Panc1 (cell line): ENCODE measurements at regions not wholly inside any gene's neighbourhood (a gene's known extent, or its start where the extent isn't known, plus 50 kb on each side); places are given as distances from the start of the nearest gene placed in this dataset.

Source experiments
- ATAC-seq: fragments of 200-7000 bp; cut with Tn5 transposase; 2 replicates; pipeline ENCODE4 v1.9.1; 2020; ENCODE audit warnings: mild to moderate bottlenecking, moderate library complexity
- BruUV-seq: library from RNA; stranded (reverse); fragments of 400-500 nt; replicated peaks from 2 replicates; lab custom pipeline; 2021; lab: Mats Ljungman, UMichigan
- CTCF ChIA-PET: fragments of 300-600 bp; sonication (Branson Sonifier 250); formaldehyde crosslinking; loops from one replicate; lab custom pipeline; 2022; ENCODE audit warnings: antibody characterized with exemption; lab: Charles Lee
- POLR2A ChIA-PET: fragments of 300-600 bp; sonication (Branson Sonifier 250); formaldehyde crosslinking; loops from one replicate; lab custom pipeline; 2022; ENCODE audit warnings: antibody characterized with exemption; lab: Charles Lee
- DNase-seq: peaks from one replicate; pipeline ENCODE4 v3.0.0-alpha.2; 2010; ENCODE audit warnings: low read depth, low spot score
- H3K27ac ChIP-seq: 2 replicates; pipeline ENCODE4 v1.5.1; 2011; ENCODE audit warnings: mild to moderate bottlenecking, low read length, inconsistent platforms
- H3K27me3 ChIP-seq: fragments of 200-500 bp; sonication (Bioruptor generic); 2 replicates; pipeline ENCODE4 v1.6.0; 2014; ENCODE audit warnings: low read length, inconsistent platforms; ENCODE audit not compliant: control insufficient read depth, insufficient read depth
- H3K36me3 ChIP-seq: fragments of 200-500 bp; sonication (Bioruptor generic); 2 replicates; pipeline ENCODE4 v1.5.1; 2014; ENCODE audit warnings: inconsistent platforms, mild to moderate bottlenecking, low read length, moderate library complexity; ENCODE audit not compliant: control insufficient read depth, insufficient read depth
- H3K4me1 ChIP-seq: 2 replicates; pipeline ENCODE4 v1.5.1; 2011; ENCODE audit warnings: inconsistent platforms, mild to moderate bottlenecking, low read length, moderate library complexity; ENCODE audit not compliant: control insufficient read depth, insufficient read depth
- H3K4me3 ChIP-seq, 2 experiments: 2 replicates each; pipeline ENCODE4 v1.5.1; 2011 to 2012; ENCODE audit warnings: low read depth in 2 of 2, low read length in 2 of 2, mild to moderate bottlenecking in 2 of 2, inconsistent platforms in 1 of 2, moderate library complexity in 1 of 2
- H3K9me3 ChIP-seq: fragments of 200-500 bp; sonication (Bioruptor generic); 2 replicates; pipeline ENCODE4 v1.5.1; 2014; ENCODE audit warnings: low read depth, mild to moderate bottlenecking, inconsistent platforms, low read length, moderate library complexity; ENCODE audit not compliant: control insufficient read depth, insufficient read depth
- POLR2AphosphoS5 ChIP-seq: IDR thresholded peaks from 2 replicates; pipeline ENCODE4 v1.6.1; 2012; ENCODE audit warnings: mild to moderate bottlenecking, low read depth, low read length, moderate library complexity
- SIN3A ChIP-seq: IDR thresholded peaks from 2 replicates; pipeline ENCODE4 v1.6.1; 2012; ENCODE audit warnings: low read depth, mild to moderate bottlenecking, low read length, moderate library complexity, borderline replicate concordance; ENCODE audit not compliant: insufficient read depth
- TCF7L2 ChIP-seq: IDR thresholded peaks from 2 replicates; pipeline ENCODE4 v1.6.1; 2011; ENCODE audit warnings: mild to moderate bottlenecking, low read depth, low read length, inconsistent platforms
- in situ Hi-C: cut with HindIII; loops from 2 replicates; pipeline ENCODE4 v1.10.0; 2016; ENCODE audit warnings: low sequenced_read_pairs, low pct_unique_long_range_greater_than_20kb
- intact Hi-C: fragments of 100-400 bp; cut with micrococcal nuclease; formaldehyde crosslinking; loops from one replicate; pipeline ENCODE4 v1.10.0; 2022; ENCODE audit not compliant: unreplicated experiment
- TF ChIP-seq, protein P1 (sequence below): fragments of 450-650 bp; IDR thresholded peaks from 2 replicates; pipeline ENCODE4 v1.5.1; 2017; ENCODE audit warnings: mild to moderate bottlenecking
- TF ChIP-seq, protein P2 (sequence below), 2 experiments: IDR thresholded peaks; 2 replicates each; pipeline ENCODE4 v1.6.1; 2011 to 2012; ENCODE audit warnings: low read depth in 2 of 2, control low read depth in 1 of 2, low read length in 1 of 2, mild to moderate bottlenecking in 1 of 2, moderate library complexity in 1 of 2; ENCODE audit not compliant: insufficient read depth in 1 of 2

DNA sequence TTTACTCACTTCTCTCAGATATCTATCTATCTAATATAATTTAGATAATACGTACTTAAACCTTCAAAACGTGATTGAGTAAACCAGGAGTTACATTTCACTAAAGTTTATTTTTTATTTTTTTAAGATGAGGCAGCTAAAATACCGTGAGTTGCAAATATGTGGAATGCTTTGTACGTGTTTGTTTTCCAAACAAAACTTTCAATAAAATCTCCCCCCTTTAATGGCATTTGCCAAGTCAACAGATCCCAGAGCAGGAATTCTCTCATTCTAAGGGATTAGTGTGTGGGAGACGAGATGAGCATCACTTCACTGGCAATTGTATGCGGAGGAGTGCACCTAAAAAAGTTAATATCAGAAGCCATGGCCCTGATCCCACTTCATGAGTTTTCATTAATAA is 53.7 kb upstream of the MAGI2 start:
- in situ Hi-C loops (no loop called here), intact Hi-C loops (no loop called here)
- no peaks in the 10 kb centered on the region for H3K36me3 ChIP-seq
- peak overlapping the region; percentile 84 for H3K27ac ChIP-seq
- ChIA-PET POLR2A (no interaction called here), CTCF (no interaction called here)
- H3K27me3 ChIP-seq, result no peaks in the 10 kb centered on the region
- DNase-seq (no peak), ATAC-seq (peak; percentile 77)
- BruUV-seq, result no TSS peak
- TF ChIP-seq, protein P1, sequence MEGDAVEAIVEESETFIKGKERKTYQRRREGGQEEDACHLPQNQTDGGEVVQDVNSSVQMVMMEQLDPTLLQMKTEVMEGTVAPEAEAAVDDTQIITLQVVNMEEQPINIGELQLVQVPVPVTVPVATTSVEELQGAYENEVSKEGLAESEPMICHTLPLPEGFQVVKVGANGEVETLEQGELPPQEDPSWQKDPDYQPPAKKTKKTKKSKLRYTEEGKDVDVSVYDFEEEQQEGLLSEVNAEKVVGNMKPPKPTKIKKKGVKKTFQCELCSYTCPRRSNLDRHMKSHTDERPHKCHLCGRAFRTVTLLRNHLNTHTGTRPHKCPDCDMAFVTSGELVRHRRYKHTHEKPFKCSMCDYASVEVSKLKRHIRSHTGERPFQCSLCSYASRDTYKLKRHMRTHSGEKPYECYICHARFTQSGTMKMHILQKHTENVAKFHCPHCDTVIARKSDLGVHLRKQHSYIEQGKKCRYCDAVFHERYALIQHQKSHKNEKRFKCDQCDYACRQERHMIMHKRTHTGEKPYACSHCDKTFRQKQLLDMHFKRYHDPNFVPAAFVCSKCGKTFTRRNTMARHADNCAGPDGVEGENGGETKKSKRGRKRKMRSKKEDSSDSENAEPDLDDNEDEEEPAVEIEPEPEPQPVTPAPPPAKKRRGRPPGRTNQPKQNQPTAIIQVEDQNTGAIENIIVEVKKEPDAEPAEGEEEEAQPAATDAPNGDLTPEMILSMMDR, result no peak
- TF ChIP-seq POLR2AphosphoS5 (peak; percentile 64; the same call in 1 of the 2 replicates), TCF7L2 (peak; percentile 96)
- no peak overlapping the region for H3K4me3 ChIP-seq
- peaks cover 43% of the 10 kb centered on the region for H3K4me1 ChIP-seq
- H3K9me3 ChIP-seq, result no peaks in the 10 kb centered on the region

DNA sequence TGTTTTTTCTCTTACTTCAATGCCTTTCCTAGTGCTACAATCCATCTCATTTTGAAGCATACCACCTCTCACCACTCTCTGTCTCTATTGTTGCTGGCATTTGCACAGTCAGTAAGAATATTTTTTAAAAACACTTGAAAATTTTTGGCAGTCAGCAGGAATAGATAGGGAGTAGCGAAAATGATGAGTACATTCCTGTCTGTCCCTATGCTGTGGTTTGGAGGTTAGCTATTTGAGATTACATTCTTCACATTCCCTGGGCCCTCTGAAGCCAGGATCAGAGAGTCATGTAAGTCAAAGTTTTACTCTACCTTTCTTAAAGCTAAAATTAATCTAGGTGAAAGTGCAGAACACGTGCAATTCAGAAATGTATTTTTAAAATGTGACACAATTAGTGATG is 53.0 kb upstream of the MAGI2 start:
- H3K27me3 ChIP-seq, result no peaks in the 10 kb centered on the region
- BruUV-seq, result no TSS peak
- H3K27ac ChIP-seq, result peak overlapping the region; percentile 84
- intact Hi-C loops, result no loop called here
- peaks cover 43% of the 10 kb centered on the region for H3K4me1 ChIP-seq
- CTCF ChIA-PET, result no interaction called here
- H3K36me3 ChIP-seq, result no peaks in the 10 kb centered on the region
- no peak for TF ChIP-seq TCF7L2
- in situ Hi-C loops, result no loop called here
- POLR2A ChIA-PET, result no interaction called here
- DNase-seq (no peak), ATAC-seq (peak; percentile 80)
- no peak overlapping the region for H3K4me3 ChIP-seq
- no peaks in the 10 kb centered on the region for H3K9me3 ChIP-seq

DNA sequence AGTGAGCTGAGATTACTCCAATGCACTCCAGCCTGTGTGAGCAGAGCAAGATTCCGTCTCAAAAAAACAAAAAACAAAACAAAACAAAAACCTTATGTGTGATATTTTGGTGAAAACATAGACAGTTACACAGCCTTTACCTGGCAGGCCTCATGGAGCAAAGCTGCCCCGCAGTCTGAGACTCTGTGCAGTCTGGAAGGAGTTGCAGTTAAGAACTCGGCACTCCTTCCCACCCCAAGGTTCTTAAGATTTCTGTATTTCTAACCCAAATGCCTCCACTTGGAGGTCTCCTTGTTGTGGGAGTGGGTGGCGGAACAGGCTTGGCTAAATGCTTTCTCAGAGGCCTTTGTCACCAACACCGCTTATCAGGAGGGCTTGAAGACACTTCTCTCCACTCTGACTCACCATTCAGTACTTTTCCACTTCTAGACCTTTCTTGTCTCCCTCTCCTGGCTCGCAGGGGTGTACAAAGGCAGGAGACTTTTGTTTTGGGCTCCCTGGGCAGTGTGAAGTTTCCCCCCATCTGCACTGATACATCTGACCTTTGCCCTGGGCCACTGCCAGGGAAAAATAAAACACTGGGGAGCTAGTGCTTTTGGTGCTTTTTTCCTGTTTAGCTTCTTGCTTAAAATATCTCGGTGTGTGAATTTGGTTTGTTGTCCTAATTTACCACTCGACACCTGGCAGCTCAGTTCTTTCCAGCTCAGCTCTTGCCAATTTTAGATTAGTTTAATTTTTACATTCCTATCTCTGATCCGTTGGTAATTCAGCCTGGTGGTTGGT is 51.3 kb upstream of the MAGI2 start:
- H3K27me3 ChIP-seq, result no peaks in the 10 kb centered on the region
- peaks cover 43% of the 10 kb centered on the region for H3K4me1 ChIP-seq
- in situ Hi-C loops, result no loop called here
- DNase-seq (no peak), ATAC-seq (peak; percentile 86)
- TF ChIP-seq POLR2AphosphoS5, result no peak
- no peak for TF ChIP-seq SIN3A
- no peak for TF ChIP-seq TCF7L2
- TF ChIP-seq, protein P2, sequence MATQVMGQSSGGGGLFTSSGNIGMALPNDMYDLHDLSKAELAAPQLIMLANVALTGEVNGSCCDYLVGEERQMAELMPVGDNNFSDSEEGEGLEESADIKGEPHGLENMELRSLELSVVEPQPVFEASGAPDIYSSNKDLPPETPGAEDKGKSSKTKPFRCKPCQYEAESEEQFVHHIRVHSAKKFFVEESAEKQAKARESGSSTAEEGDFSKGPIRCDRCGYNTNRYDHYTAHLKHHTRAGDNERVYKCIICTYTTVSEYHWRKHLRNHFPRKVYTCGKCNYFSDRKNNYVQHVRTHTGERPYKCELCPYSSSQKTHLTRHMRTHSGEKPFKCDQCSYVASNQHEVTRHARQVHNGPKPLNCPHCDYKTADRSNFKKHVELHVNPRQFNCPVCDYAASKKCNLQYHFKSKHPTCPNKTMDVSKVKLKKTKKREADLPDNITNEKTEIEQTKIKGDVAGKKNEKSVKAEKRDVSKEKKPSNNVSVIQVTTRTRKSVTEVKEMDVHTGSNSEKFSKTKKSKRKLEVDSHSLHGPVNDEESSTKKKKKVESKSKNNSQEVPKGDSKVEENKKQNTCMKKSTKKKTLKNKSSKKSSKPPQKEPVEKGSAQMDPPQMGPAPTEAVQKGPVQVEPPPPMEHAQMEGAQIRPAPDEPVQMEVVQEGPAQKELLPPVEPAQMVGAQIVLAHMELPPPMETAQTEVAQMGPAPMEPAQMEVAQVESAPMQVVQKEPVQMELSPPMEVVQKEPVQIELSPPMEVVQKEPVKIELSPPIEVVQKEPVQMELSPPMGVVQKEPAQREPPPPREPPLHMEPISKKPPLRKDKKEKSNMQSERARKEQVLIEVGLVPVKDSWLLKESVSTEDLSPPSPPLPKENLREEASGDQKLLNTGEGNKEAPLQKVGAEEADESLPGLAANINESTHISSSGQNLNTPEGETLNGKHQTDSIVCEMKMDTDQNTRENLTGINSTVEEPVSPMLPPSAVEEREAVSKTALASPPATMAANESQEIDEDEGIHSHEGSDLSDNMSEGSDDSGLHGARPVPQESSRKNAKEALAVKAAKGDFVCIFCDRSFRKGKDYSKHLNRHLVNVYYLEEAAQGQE (IDR thresholded peaks at IDR 0.05; ENCODE audit: insufficient read depth in 1 of 2, low read depth in 2 of 2, low read length in 1 of 2), result no peak
- TF ChIP-seq, protein P1, result peak; percentile 26; the same call in 1 of the 2 replicates
- peak overlapping the region; percentile 84 for H3K27ac ChIP-seq
- no TSS peak for BruUV-seq
- POLR2A ChIA-PET, result no interaction called here
- no peaks in the 10 kb centered on the region for H3K9me3 ChIP-seq
- intact Hi-C loops, result no loop called here
- no peaks in the 10 kb centered on the region for H3K36me3 ChIP-seq
- peak overlapping the region in 1 of 2 experiments; percentile 5; a peak in 1 of 4 replicates for H3K4me3 ChIP-seq
- CTCF ChIA-PET, result interaction anchor here (0.6 kb wide), 1 partner anchor 334 kb away, joined by 4 read pairs; no protein-coding TSS in a partner anchor
